HEK293 (cell line): ENCODE measurements at regions not wholly inside any gene's neighbourhood (a gene's known extent, or its start where the extent isn't known, plus 50 kb on each side); places are given as distances from the start of the nearest gene placed in this dataset.
A peak's percentile ranks its signal among the peaks of the same experiment; 100 is the strongest.

Source experiments
- CTCF ChIA-PET: fragments of 350-600 bp; formaldehyde crosslinking; extraction: SDS; loops from one replicate; lab custom pipeline; 2021; ENCODE audit warnings: antibody characterized with exemption; lab: Yijun Ruan, JAX
- POLR2A ChIA-PET: fragments of 300-600 bp; formaldehyde crosslinking; extraction: SDS; loops from one replicate; lab custom pipeline; 2020; ENCODE audit warnings: antibody characterized with exemption, inconsistent platforms; lab: Yijun Ruan, JAX
- H3K27ac ChIP-seq: fragments of 200-500 bp; sonication (Bioruptor generic); 2 replicates; pipeline ENCODE4 v1.5.1; 2014; ENCODE audit warnings: low read depth, low read length, control low read depth, inconsistent platforms; ENCODE audit errors: extremely low read depth
- H3K36me3 ChIP-seq, 2 experiments: fragments of 200-500 bp in 1 of 2; sonication (Bioruptor generic) in 1 of 2; 1 replicate in 1 of 2; 2 replicates in 1 of 2; pipeline ENCODE4 v1.5.1; 2014 to 2017; ENCODE audit warnings: inconsistent platforms in 2 of 2, low read length in 2 of 2; ENCODE audit not compliant: control insufficient read depth in 2 of 2, insufficient read depth in 1 of 2
- H3K4me1 ChIP-seq: fragments of 200-500 bp; sonication (Bioruptor generic); 2 replicates; pipeline ENCODE4 v1.5.1; 2014; ENCODE audit warnings: mild to moderate bottlenecking, low read length, inconsistent platforms; ENCODE audit not compliant: control insufficient read depth, insufficient read depth
- H3K4me3 ChIP-seq: 2 replicates; pipeline ENCODE4 v1.5.1; 2011; ENCODE audit warnings: low read depth, mild to moderate bottlenecking, control low read depth, low read length, moderate library complexity
- H3K9me3 ChIP-seq: fragments of 200-500 bp; sonication (Bioruptor generic); 2 replicates; pipeline ENCODE4 v1.5.1; 2014; ENCODE audit warnings: low read depth, low read length, inconsistent platforms; ENCODE audit not compliant: control insufficient read depth, insufficient read depth
- BCL11A ChIP-seq: fragments of 450-650 bp; formaldehyde crosslinking; IDR thresholded peaks from 2 replicates; pipeline ENCODE4 v1.5.1; 2016; ENCODE audit warnings: low read depth, missing biosample characterization, missing genetic modification characterization
- RBAK ChIP-seq: fragments of 450-650 bp; formaldehyde crosslinking; IDR thresholded peaks from 2 replicates; pipeline ENCODE4 v1.5.1; 2016; ENCODE audit warnings: missing biosample characterization, missing genetic modification characterization
- SP7 ChIP-seq: fragments of 450-650 bp; formaldehyde crosslinking; IDR thresholded peaks from 2 replicates; pipeline ENCODE4 v1.5.1; 2016; ENCODE audit warnings: missing biosample characterization, missing genetic modification characterization
- ZBTB8A ChIP-seq: fragments of 450-650 bp; formaldehyde crosslinking; IDR thresholded peaks from 2 replicates; pipeline ENCODE4 v1.5.1; 2016; ENCODE audit warnings: missing biosample characterization, missing genetic modification characterization
- ZNF10 ChIP-seq: fragments of 450-650 bp; formaldehyde crosslinking; IDR thresholded peaks from 2 replicates; pipeline ENCODE4 v1.5.1; 2017; ENCODE audit warnings: missing biosample characterization, missing genetic modification characterization
- ZNF140 ChIP-seq: fragments of 450-650 bp; formaldehyde crosslinking; IDR thresholded peaks from 2 replicates; pipeline ENCODE4 v1.5.1; 2016; ENCODE audit warnings: missing biosample characterization, missing genetic modification characterization
- ZNF202 ChIP-seq: fragments of 450-650 bp; formaldehyde crosslinking; IDR thresholded peaks from 2 replicates; pipeline ENCODE4 v1.5.1; 2016; ENCODE audit warnings: missing biosample characterization, missing genetic modification characterization, borderline replicate concordance
- ZNF266 ChIP-seq: fragments of 450-650 bp; formaldehyde crosslinking; IDR thresholded peaks from 2 replicates; pipeline ENCODE4 v1.5.1; 2016; ENCODE audit warnings: missing biosample characterization, missing genetic modification characterization, low read depth
- ZNF335 ChIP-seq: fragments of 450-650 bp; formaldehyde crosslinking; conservative IDR thresholded peaks from 2 replicates; pipeline ENCODE4 v1.5.1; 2016; ENCODE audit warnings: missing biosample characterization, missing genetic modification characterization
- ZNF366 ChIP-seq: fragments of 450-650 bp; formaldehyde crosslinking; conservative IDR thresholded peaks from 2 replicates; pipeline ENCODE4 v1.5.1; 2016; ENCODE audit warnings: missing biosample characterization, missing genetic modification characterization
- ZNF426 ChIP-seq: fragments of 450-650 bp; formaldehyde crosslinking; IDR thresholded peaks from 2 replicates; pipeline ENCODE4 v1.5.1; 2017; ENCODE audit warnings: missing biosample characterization, missing genetic modification characterization, mild to moderate bottlenecking, inconsistent platforms, moderate library complexity
- ZNF433 ChIP-seq: fragments of 450-650 bp; formaldehyde crosslinking; IDR thresholded peaks from 2 replicates; pipeline ENCODE4 v1.5.1; 2016; ENCODE audit warnings: missing biosample characterization, missing genetic modification characterization, low read depth
- ZNF510 ChIP-seq: fragments of 450-650 bp; formaldehyde crosslinking; IDR thresholded peaks from 2 replicates; pipeline ENCODE4 v1.5.1; 2018; ENCODE audit warnings: mild to moderate bottlenecking, missing genetic modification characterization, missing biosample characterization; ENCODE audit not compliant: insufficient replicate concordance
- ZNF518A ChIP-seq: fragments of 450-650 bp; formaldehyde crosslinking; conservative IDR thresholded peaks from 2 replicates; pipeline ENCODE4 v1.5.1; 2016; ENCODE audit warnings: low read depth, missing biosample characterization, missing genetic modification characterization
- ZNF521 ChIP-seq: fragments of 450-650 bp; formaldehyde crosslinking; IDR thresholded peaks from 2 replicates; pipeline ENCODE4 v1.5.1; 2017; ENCODE audit warnings: missing biosample characterization, mild to moderate bottlenecking, missing genetic modification characterization
- ZNF530 ChIP-seq: fragments of 450-650 bp; formaldehyde crosslinking; IDR thresholded peaks from 2 replicates; pipeline ENCODE4 v1.5.1; 2016; ENCODE audit warnings: low read depth, missing biosample characterization, missing genetic modification characterization
- ZNF555 ChIP-seq: fragments of 450-650 bp; formaldehyde crosslinking; conservative IDR thresholded peaks from 2 replicates; pipeline ENCODE4 v1.5.1; 2017; ENCODE audit warnings: missing biosample characterization, mild to moderate bottlenecking, missing genetic modification characterization, inconsistent platforms
- ZNF560 ChIP-seq: fragments of 450-650 bp; formaldehyde crosslinking; IDR thresholded peaks from 2 replicates; pipeline ENCODE4 v1.5.1; 2017; ENCODE audit warnings: missing biosample characterization, missing genetic modification characterization, borderline replicate concordance
- ZNF623 ChIP-seq: fragments of 450-650 bp; formaldehyde crosslinking; IDR thresholded peaks from 2 replicates; pipeline ENCODE4 v1.5.1; 2016; ENCODE audit warnings: missing biosample characterization, missing genetic modification characterization
- ZNF654 ChIP-seq: fragments of 450-650 bp; formaldehyde crosslinking; IDR thresholded peaks from 2 replicates; pipeline ENCODE4 v1.5.1; 2016; ENCODE audit warnings: low read depth, missing biosample characterization, missing genetic modification characterization
- ZNF791 ChIP-seq: fragments of 450-650 bp; formaldehyde crosslinking; IDR thresholded peaks from 2 replicates; pipeline ENCODE4 v1.5.1; 2016; ENCODE audit warnings: missing biosample characterization, missing genetic modification characterization
- ZXDB ChIP-seq: fragments of 450-650 bp; formaldehyde crosslinking; IDR thresholded peaks from 2 replicates; pipeline ENCODE4 v1.5.1; 2016; ENCODE audit warnings: missing biosample characterization, missing genetic modification characterization
- TF ChIP-seq, protein P1 (sequence below): fragments of 450-650 bp; formaldehyde crosslinking; IDR thresholded peaks from 2 replicates; pipeline ENCODE4 v1.5.1; 2016; ENCODE audit warnings: missing biosample characterization, missing genetic modification characterization
- TF ChIP-seq, protein P2 (sequence below): fragments of 450-650 bp; formaldehyde crosslinking; IDR thresholded peaks from 2 replicates; pipeline ENCODE4 v1.5.1; 2016; ENCODE audit warnings: missing biosample characterization, missing genetic modification characterization
- TF ChIP-seq, protein P3 (sequence below): fragments of 450-650 bp; formaldehyde crosslinking; conservative IDR thresholded peaks from 2 replicates; pipeline ENCODE4 v1.5.1; 2016; ENCODE audit warnings: low read depth, missing biosample characterization, missing genetic modification characterization

- Histone ChIP-seq H3K36me3 (no peaks in the 10 kb centered on the region), H3K27ac (no peak overlapping the region), H3K4me3 (no peak overlapping the region), H3K4me1 (no peaks in the 10 kb centered on the region), H3K9me3 (no peaks in the 10 kb centered on the region)
- POLR2A ChIA-PET = no interaction called here
- CTCF ChIA-PET = interaction anchor here (0.8 kb wide), 1 partner anchor 11 kb away, joined by 3 read pairs; no protein-coding TSS in a partner anchor
- TF ChIP-seq ZNF560 (tag by site-specific recombination) = 0 out of 2 replicates have a peak, but pooled peaks have one; percentile 48
- TF ChIP-seq ZNF518A (tag by site-specific recombination) = peak; percentile 68
- TF ChIP-seq ZNF140 = peak; percentile 74
- TF ChIP-seq ZNF510 (tag by site-specific recombination) = peak; percentile 70
- peak; percentile 43; the same call in 1 of the 2 replicates for TF ChIP-seq ZNF202
- no peak for TF ChIP-seq SP7
- peak; percentile 73 for TF ChIP-seq ZNF426 (tag by site-specific recombination)
- no peak for TF ChIP-seq ZNF521 (tag by site-specific recombination)
- peak; percentile 79 for TF ChIP-seq ZNF555 (tag by site-specific recombination)
- no peak for TF ChIP-seq ZNF335 (tag by site-specific recombination)
- 0 out of 2 replicates have a peak, but pooled peaks have one; percentile 37 for TF ChIP-seq ZNF266
- TF ChIP-seq, protein P1, sequence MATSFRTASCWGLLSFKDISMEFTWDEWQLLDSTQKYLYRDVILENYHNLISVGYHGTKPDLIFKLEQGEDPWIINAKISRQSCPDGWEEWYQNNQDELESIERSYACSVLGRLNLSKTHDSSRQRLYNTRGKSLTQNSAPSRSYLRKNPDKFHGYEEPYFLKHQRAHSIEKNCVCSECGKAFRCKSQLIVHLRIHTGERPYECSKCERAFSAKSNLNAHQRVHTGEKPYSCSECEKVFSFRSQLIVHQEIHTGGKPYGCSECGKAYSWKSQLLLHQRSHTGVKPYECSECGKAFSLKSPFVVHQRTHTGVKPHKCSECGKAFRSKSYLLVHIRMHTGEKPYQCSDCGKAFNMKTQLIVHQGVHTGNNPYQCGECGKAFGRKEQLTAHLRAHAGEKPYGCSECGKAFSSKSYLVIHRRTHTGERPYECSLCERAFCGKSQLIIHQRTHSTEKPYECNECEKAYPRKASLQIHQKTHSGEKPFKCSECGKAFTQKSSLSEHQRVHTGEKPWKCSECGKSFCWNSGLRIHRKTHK (tag by site-specific recombination) = no peak
- TF ChIP-seq ZXDB = 0 out of 2 replicates have a peak, but pooled peaks have one; percentile 27
- TF ChIP-seq ZNF791 (tag by site-specific recombination) = no peak
- peak; percentile 50; the same call in 1 of the 2 replicates for TF ChIP-seq ZBTB8A (tag by site-specific recombination)
- TF ChIP-seq ZNF530 = no peak
- TF ChIP-seq BCL11A (tag by site-specific recombination) = no peak
- TF ChIP-seq ZNF433 (tag by site-specific recombination) = peak; percentile 36; the same call in 1 of the 2 replicates
- TF ChIP-seq, protein P2, sequence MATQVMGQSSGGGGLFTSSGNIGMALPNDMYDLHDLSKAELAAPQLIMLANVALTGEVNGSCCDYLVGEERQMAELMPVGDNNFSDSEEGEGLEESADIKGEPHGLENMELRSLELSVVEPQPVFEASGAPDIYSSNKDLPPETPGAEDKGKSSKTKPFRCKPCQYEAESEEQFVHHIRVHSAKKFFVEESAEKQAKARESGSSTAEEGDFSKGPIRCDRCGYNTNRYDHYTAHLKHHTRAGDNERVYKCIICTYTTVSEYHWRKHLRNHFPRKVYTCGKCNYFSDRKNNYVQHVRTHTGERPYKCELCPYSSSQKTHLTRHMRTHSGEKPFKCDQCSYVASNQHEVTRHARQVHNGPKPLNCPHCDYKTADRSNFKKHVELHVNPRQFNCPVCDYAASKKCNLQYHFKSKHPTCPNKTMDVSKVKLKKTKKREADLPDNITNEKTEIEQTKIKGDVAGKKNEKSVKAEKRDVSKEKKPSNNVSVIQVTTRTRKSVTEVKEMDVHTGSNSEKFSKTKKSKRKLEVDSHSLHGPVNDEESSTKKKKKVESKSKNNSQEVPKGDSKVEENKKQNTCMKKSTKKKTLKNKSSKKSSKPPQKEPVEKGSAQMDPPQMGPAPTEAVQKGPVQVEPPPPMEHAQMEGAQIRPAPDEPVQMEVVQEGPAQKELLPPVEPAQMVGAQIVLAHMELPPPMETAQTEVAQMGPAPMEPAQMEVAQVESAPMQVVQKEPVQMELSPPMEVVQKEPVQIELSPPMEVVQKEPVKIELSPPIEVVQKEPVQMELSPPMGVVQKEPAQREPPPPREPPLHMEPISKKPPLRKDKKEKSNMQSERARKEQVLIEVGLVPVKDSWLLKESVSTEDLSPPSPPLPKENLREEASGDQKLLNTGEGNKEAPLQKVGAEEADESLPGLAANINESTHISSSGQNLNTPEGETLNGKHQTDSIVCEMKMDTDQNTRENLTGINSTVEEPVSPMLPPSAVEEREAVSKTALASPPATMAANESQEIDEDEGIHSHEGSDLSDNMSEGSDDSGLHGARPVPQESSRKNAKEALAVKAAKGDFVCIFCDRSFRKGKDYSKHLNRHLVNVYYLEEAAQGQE (tag by site-specific recombination) = peak; percentile 53; the same call in 1 of the 2 replicates
- TF ChIP-seq ZNF10 = no peak
- peak; percentile 47 for TF ChIP-seq ZNF623 (tag by site-specific recombination)
- no peak for TF ChIP-seq ZNF366
- TF ChIP-seq ZNF654 (tag by site-specific recombination) = peak; percentile 20
- TF ChIP-seq RBAK (tag by site-specific recombination) = no peak
- TF ChIP-seq, protein P3, sequence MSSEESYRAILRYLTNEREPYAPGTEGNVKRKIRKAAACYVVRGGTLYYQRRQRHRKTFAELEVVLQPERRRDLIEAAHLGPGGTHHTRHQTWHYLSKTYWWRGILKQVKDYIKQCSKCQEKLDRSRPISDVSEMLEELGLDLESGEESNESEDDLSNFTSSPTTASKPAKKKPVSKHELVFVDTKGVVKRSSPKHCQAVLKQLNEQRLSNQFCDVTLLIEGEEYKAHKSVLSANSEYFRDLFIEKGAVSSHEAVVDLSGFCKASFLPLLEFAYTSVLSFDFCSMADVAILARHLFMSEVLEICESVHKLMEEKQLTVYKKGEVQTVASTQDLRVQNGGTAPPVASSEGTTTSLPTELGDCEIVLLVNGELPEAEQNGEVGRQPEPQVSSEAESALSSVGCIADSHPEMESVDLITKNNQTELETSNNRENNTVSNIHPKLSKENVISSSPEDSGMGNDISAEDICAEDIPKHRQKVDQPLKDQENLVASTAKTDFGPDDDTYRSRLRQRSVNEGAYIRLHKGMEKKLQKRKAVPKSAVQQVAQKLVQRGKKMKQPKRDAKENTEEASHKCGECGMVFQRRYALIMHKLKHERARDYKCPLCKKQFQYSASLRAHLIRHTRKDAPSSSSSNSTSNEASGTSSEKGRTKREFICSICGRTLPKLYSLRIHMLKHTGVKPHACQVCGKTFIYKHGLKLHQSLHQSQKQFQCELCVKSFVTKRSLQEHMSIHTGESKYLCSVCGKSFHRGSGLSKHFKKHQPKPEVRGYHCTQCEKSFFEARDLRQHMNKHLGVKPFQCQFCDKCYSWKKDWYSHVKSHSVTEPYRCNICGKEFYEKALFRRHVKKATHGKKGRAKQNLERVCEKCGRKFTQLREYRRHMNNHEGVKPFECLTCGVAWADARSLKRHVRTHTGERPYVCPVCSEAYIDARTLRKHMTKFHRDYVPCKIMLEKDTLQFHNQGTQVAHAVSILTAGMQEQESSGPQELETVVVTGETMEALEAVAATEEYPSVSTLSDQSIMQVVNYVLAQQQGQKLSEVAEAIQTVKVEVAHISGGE (tag by site-specific recombination) = peak; percentile 67
These were observed 174.4 kb downstream of the CENPF start for GRCh38 chr1:214777364-214777763.
